ENCODE measurements at regions not wholly inside any gene's neighbourhood (a gene's known extent, or its start where the extent isn't known, plus 50 kb on each side); places are given as distances from the start of the nearest gene placed in this dataset.

DNA sequence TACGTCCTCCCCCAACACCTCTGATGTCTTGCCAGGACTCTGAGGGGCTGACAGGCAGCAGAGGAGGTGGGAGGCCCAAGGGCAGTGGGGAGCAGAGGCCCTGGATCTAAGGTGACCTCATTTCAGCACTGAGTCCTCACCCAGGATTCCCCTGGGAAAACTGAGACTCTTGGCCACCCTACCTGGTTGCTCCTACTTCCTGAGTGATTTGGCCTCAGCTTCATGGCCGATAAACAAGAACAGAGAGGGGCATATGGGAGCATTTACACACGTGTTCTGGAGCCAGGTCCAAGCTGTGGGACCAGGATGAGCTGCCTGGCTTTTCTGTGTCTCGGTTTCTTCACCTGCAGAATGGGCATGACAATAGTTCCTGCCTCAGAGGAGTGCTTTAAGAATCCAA lies 133.8 kb downstream of the ANKRD60 start:
- TF ChIP-seq MYC (IDR thresholded peaks at IDR 0.05; ENCODE audit: low read depth, low read length): no peak
- TF ChIP-seq POLR2A (IDR thresholded peaks at IDR 0.05; ENCODE audit: extremely low read depth, insufficient read length): no peak
- TF ChIP-seq, protein P1, sequence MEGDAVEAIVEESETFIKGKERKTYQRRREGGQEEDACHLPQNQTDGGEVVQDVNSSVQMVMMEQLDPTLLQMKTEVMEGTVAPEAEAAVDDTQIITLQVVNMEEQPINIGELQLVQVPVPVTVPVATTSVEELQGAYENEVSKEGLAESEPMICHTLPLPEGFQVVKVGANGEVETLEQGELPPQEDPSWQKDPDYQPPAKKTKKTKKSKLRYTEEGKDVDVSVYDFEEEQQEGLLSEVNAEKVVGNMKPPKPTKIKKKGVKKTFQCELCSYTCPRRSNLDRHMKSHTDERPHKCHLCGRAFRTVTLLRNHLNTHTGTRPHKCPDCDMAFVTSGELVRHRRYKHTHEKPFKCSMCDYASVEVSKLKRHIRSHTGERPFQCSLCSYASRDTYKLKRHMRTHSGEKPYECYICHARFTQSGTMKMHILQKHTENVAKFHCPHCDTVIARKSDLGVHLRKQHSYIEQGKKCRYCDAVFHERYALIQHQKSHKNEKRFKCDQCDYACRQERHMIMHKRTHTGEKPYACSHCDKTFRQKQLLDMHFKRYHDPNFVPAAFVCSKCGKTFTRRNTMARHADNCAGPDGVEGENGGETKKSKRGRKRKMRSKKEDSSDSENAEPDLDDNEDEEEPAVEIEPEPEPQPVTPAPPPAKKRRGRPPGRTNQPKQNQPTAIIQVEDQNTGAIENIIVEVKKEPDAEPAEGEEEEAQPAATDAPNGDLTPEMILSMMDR (IDR thresholded peaks at IDR 0.05; ENCODE audit: low read depth, low read length): no peak
- TF ChIP-seq, protein P2, sequence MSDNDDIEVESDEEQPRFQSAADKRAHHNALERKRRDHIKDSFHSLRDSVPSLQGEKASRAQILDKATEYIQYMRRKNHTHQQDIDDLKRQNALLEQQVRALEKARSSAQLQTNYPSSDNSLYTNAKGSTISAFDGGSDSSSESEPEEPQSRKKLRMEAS (IDR thresholded peaks at IDR 0.05; ENCODE audit: low read depth, low read length): no peak
- no peak overlapping the region for H3K4me3 ChIP-seq (ENCODE audit: low read depth, low read length)
- DNase-seq (ENCODE audit: low read depth): no peak

DNA sequence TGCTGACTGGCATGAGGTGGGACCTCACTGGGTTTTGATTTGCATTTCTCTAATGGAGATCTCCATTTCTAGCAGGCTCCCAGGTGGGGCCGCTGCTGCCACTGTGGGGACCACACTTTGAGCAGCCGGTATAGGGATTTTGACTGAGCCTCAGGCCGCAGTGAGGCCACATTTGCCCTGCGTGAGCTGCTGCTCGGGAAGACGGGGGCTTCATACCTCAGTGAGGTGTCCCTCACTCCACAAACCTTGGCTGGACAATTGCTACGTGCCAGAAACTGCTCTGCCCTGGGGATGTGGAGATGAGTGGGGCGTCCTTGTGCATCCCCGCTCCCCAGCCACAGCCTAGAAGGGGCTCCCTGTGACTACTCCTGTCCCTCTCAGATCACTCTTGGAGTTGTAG lies 134.3 kb downstream of the ANKRD60 start:
- TF ChIP-seq MYC (IDR thresholded peaks at IDR 0.05; ENCODE audit: low read depth, low read length): no peak
- TF ChIP-seq, protein P1 (IDR thresholded peaks at IDR 0.05; ENCODE audit: low read depth, low read length): no peak
- TF ChIP-seq, protein P2 (IDR thresholded peaks at IDR 0.05; ENCODE audit: low read depth, low read length): no peak
- no peak for TF ChIP-seq POLR2A (IDR thresholded peaks at IDR 0.05; ENCODE audit: extremely low read depth, insufficient read length)
- no peak for DNase-seq (ENCODE audit: low read depth)
- H3K4me3 ChIP-seq (ENCODE audit: low read depth, low read length): no peak overlapping the region

DNA sequence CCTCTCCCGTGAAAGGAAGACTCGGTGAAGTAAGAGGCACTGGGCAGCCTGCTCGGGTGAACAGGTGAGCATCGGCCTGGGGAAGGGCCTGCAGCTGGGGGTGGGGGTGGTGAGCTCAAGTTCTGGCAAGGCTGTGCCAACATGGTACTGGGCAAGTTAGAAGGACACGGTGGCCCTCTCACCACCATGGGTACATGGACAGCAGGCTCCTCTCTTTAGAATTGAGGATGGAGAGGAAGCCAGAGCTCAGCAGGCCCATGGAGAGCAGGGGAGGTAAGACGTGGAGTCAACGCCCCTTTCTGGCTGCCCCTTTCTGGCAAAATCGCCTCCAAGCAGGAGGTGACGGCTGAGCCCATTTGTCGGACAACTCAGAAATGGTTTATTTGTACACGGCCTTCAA lies 135.6 kb downstream of the ANKRD60 start:
- no peak for DNase-seq (ENCODE audit: low read depth)
- TF ChIP-seq, protein P1 (IDR thresholded peaks at IDR 0.05; ENCODE audit: low read depth, low read length): no peak
- TF ChIP-seq POLR2A (IDR thresholded peaks at IDR 0.05; ENCODE audit: extremely low read depth, insufficient read length): no peak
- TF ChIP-seq, protein P2 (IDR thresholded peaks at IDR 0.05; ENCODE audit: low read depth, low read length): no peak
- TF ChIP-seq MYC (IDR thresholded peaks at IDR 0.05; ENCODE audit: low read depth, low read length): no peak
- no peak overlapping the region for H3K4me3 ChIP-seq (ENCODE audit: low read depth, low read length)

DNA sequence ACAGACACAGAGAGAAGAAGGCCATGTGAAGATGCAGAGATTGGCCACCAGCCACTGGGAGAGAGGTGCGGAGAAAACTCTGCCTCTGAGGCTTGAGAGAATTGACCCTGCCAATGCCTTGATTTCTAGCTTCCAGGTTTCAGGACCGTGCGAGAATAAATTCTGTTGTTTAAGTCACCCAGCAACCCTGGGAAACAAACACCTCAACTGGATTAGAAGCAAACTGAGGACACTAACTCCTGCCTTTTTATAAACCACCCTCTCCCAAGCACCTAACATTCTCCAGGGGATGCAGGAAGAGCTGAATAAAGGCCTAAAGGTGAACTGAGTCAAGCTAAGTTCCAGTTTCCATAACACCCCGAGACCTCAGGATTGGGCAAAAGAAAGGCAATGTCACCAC lies 136.1 kb downstream of the ANKRD60 start:
- no peak overlapping the region for H3K4me3 ChIP-seq (ENCODE audit: low read depth, low read length)
- TF ChIP-seq, protein P1 (IDR thresholded peaks at IDR 0.05; ENCODE audit: low read depth, low read length): no peak
- TF ChIP-seq, protein P2 (IDR thresholded peaks at IDR 0.05; ENCODE audit: low read depth, low read length): no peak
- TF ChIP-seq POLR2A (IDR thresholded peaks at IDR 0.05; ENCODE audit: extremely low read depth, insufficient read length): no peak
- TF ChIP-seq MYC (IDR thresholded peaks at IDR 0.05; ENCODE audit: low read depth, low read length): no peak
- no peak for DNase-seq (ENCODE audit: low read depth)

DNA sequence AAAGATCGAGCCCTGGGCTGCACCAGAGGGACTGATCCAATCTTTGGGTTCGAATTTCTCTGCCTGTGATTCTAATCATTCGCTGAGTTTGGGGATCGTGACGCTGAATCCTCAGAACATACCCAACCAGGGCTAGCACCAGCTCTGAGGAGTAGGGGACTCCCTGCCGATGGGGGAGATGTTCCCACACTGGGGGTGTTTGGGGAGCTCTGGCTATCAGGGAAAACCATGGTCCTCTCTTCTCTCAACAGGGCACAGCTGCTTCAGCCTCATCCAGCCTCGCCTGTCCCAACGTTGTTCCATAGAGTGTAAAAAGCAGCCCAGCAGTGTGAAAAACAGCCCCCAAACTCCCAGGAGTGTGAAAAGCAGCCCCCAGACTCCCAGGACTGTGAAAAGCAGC lies 136.6 kb downstream of the ANKRD60 start:
- TF ChIP-seq POLR2A (IDR thresholded peaks at IDR 0.05; ENCODE audit: extremely low read depth, insufficient read length) (no peak), MYC (IDR thresholded peaks at IDR 0.05; ENCODE audit: low read depth, low read length) (no peak)
- TF ChIP-seq, protein P2 (IDR thresholded peaks at IDR 0.05; ENCODE audit: low read depth, low read length): no peak
- TF ChIP-seq, protein P1 (IDR thresholded peaks at IDR 0.05; ENCODE audit: low read depth, low read length): no peak
- H3K4me3 ChIP-seq (ENCODE audit: low read depth, low read length): no peak overlapping the region
- DNase-seq (ENCODE audit: low read depth): no peak

DNA sequence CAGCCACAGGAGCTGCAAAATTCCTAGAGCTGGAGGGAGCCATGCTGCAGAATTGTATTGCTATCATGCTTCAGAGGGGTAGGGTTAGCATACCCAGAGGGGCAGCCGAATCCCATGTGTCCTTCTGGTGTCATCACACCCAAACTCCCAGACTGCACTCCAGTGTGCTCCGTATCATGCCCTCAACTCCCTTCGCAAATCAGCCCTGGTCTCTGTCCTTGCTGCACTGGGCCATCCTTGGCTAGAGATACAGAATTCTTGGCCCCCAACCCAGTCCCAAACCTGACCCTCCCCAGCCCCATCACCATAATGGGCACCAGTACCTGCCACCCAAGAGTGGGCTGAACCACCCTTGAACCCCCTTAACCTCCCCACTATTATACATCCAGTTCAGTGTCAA lies 138.3 kb downstream of the ANKRD60 start:
- TF ChIP-seq, protein P2 (IDR thresholded peaks at IDR 0.05; ENCODE audit: low read depth, low read length): no peak
- TF ChIP-seq MYC (IDR thresholded peaks at IDR 0.05; ENCODE audit: low read depth, low read length) (no peak), POLR2A (IDR thresholded peaks at IDR 0.05; ENCODE audit: extremely low read depth, insufficient read length) (no peak)
- TF ChIP-seq, protein P1 (IDR thresholded peaks at IDR 0.05; ENCODE audit: low read depth, low read length): no peak

More for the DNA sequence above, 138.3 kb downstream of the ANKRD60 start:
- no peak overlapping the region for H3K4me3 ChIP-seq (ENCODE audit: low read depth, low read length)
- DNase-seq (ENCODE audit: low read depth): no peak

All from NB4 (cell line).